ENCODE measurements at regions not wholly inside any gene's neighbourhood (a gene's known extent, or its start where the extent isn't known, plus 50 kb on each side); places are given as distances from the start of the nearest gene placed in this dataset.

GRCh38 chr11:72497731-72498130 is 63.4 kb upstream of the CLPB start:
- no peak overlapping the region for H3K4me3 ChIP-seq (ENCODE audit: control insufficient read depth, low read depth, low read length)
- TF ChIP-seq, protein P1, sequence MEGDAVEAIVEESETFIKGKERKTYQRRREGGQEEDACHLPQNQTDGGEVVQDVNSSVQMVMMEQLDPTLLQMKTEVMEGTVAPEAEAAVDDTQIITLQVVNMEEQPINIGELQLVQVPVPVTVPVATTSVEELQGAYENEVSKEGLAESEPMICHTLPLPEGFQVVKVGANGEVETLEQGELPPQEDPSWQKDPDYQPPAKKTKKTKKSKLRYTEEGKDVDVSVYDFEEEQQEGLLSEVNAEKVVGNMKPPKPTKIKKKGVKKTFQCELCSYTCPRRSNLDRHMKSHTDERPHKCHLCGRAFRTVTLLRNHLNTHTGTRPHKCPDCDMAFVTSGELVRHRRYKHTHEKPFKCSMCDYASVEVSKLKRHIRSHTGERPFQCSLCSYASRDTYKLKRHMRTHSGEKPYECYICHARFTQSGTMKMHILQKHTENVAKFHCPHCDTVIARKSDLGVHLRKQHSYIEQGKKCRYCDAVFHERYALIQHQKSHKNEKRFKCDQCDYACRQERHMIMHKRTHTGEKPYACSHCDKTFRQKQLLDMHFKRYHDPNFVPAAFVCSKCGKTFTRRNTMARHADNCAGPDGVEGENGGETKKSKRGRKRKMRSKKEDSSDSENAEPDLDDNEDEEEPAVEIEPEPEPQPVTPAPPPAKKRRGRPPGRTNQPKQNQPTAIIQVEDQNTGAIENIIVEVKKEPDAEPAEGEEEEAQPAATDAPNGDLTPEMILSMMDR (IDR thresholded peaks at IDR 0.05; ENCODE audit: control insufficient read depth, insufficient read depth, low read depth, low read length, missing control alignments), result no peak
- no peak for DNase-seq (ENCODE audit: low read depth)

DNA sequence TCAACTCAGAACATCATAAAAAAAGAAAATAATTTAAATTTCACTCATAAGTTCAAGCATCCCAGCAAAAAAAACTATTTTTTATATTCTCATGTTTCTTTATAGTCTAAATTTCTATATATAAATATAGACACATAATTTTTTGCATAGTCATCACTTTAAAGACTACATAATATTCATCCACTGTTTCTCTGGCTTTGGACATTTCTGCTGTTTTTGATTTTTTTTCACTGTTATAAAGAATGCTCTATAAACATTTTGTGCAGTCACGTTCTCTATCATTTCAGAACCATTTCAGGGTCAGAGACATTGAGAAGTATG is 59.7 kb upstream of the CLPB start:
- H3K4me3 ChIP-seq (ENCODE audit: control insufficient read depth, low read depth, low read length), result no peak overlapping the region
- TF ChIP-seq, protein P1 (IDR thresholded peaks at IDR 0.05; ENCODE audit: control insufficient read depth, insufficient read depth, low read depth, low read length, missing control alignments), result no peak
- no peak for DNase-seq (ENCODE audit: low read depth)

DNA sequence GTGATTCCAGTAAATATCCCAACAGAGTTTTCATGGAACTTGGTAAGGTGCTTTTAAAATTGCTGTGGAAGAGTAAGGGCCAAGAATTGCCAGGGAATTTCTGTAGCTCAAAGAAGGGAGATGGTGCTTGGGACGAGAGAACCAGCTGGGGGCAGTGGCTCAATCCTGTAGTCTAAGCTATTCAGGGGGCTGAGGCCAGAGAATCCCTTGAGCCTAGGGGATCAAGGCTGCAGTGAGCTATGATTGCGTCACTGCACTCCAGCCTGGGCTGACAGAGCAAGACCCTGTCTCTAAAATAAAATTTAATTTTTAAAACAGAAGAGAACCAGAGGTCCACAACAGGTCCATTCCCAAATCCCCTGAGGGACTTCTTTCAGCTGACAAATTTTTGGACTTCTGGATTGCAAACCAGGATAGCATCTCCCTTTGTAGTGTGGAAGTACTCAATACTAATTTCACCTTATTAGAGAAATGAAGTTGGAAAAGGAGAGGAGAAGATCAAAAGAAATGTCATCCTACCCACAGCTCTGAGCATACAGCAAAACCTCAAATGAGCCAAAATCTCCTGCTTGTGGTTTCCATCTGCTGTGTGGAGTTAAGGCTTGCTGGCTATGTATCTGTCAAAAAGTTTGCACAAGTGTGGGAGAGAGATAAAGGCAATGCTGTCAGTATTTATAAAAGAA is 59.2 kb upstream of the CLPB start:
- no peak for DNase-seq (ENCODE audit: low read depth)
- TF ChIP-seq, protein P1 (IDR thresholded peaks at IDR 0.05; ENCODE audit: control insufficient read depth, insufficient read depth, low read depth, low read length, missing control alignments), result no peak
- H3K4me3 ChIP-seq (ENCODE audit: control insufficient read depth, low read depth, low read length), result no peak overlapping the region

- DNase-seq (ENCODE audit: low read depth), result no peak
- TF ChIP-seq, protein P1 (IDR thresholded peaks at IDR 0.05; ENCODE audit: control insufficient read depth, insufficient read depth, low read depth, low read length, missing control alignments), result no peak
- no peak overlapping the region for H3K4me3 ChIP-seq (ENCODE audit: control insufficient read depth, low read depth, low read length)
Observed at GRCh38 chr11:72491001-72491400, 56.7 kb upstream of the CLPB start.

All from AG09309 (cell line).